A673 (cell line): ENCODE measurements at regions not wholly inside any gene's neighbourhood (a gene's known extent, or its start where the extent isn't known, plus 50 kb on each side); places are given as distances from the start of the nearest gene placed in this dataset.

ENCODE experiments used
- CTCF ChIP-seq: fragments of 300-800, 200-600 bp; sonication (generic); conservative IDR thresholded peaks from 2 replicates; pipeline ENCODE4 v1.5.1; 2017; ENCODE audit warnings: low read depth, mild to moderate bottlenecking, antibody characterized with exemption, low read length, moderate library complexity, mixed read lengths
- EZH2 ChIP-seq: fragments of 200-600 bp; sonication (generic); IDR thresholded peaks from 2 replicates; pipeline ENCODE4 v1.6.1; 2017; ENCODE audit warnings: borderline replicate concordance, low read depth, mild to moderate bottlenecking, mixed read lengths, antibody characterized with exemption, low read length; ENCODE audit not compliant: poor library complexity, severe bottlenecking

DNA sequence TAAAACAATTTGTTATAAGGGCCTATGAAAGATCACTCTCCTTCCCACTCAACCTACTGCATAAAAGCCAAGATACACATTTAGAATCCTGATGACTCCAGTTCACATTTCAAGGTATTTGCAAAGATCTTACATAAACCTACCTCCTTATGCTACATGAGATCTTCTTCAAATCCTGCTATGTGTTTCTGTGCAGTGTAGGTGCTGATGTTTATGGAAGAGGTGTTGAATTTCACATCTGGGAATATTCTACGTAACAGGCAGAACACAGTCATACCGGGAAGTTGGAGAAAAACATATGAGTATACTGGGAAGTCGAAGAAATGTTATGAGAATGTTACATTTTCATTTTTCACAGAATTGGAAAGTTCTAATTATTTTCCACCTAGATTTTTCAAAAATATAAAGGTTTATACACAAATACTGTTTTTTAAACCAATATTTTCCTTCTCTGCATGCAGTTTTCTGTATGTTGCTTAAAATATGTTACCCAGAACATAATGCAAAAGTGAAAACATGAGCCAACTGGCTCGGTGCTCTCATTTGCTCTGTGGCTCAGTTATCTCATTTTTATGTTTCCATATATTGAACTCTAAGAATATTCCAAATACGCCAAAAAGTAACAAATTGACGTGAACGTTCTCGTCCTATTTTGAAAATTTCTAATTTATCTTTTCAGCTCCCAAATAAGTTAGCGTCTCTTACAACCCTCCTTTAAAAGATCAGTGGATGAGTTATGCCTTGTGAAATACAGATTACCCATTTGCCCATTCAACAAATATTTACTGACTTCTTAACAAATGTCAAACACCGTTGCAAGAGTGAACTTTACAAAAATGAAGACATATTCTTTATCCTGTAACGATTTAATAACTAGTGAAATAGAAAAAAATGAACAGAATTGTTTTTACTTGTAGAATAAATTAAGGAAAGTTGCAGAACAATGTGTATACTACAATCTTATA, 899.3 kb downstream of the STIM2 start:
- TF ChIP-seq CTCF (no peak), EZH2 (no peak)
